Loucy (cell line): ENCODE measurements at regions not wholly inside any gene's neighbourhood (a gene's known extent, or its start where the extent isn't known, plus 50 kb on each side); places are given as distances from the start of the nearest gene placed in this dataset.

Experiments used
- H2AFZ ChIP-seq: fragments of 200-600 bp; sonication (generic); 2 replicates; pipeline ENCODE4 v1.6.0; 2016; ENCODE audit warnings: antibody characterized with exemption, mild to moderate bottlenecking, low read length, moderate library complexity
- H3F3A ChIP-seq: fragments of 200-600 bp; 2 replicates; pipeline ENCODE4 v1.6.0; 2016; ENCODE audit warnings: antibody characterized with exemption, low read depth, mild to moderate bottlenecking
- H3K27me3 ChIP-seq: fragments of 200-600 bp; sonication (generic); 2 replicates; pipeline ENCODE4 v1.6.1; 2014; ENCODE audit warnings: low read length, mild to moderate bottlenecking; ENCODE audit not compliant: insufficient read depth, poor library complexity, severe bottlenecking
- H3K36me3 ChIP-seq: fragments of 200-600 bp; sonication (generic); 2 replicates; pipeline ENCODE4 v1.6.1; 2016; ENCODE audit warnings: low read length; ENCODE audit not compliant: insufficient read depth
- H3K4me1 ChIP-seq: fragments of 200-600 bp; sonication (generic); 2 replicates; pipeline ENCODE4 v1.5.1; 2014; ENCODE audit warnings: low read length, mild to moderate bottlenecking; ENCODE audit not compliant: insufficient read depth, poor library complexity, severe bottlenecking
- H3K4me2 ChIP-seq: fragments of 200-600 bp; sonication (generic); 2 replicates; pipeline ENCODE4 v1.6.0; 2014; ENCODE audit warnings: antibody characterized with exemption, low read length, low read depth, mild to moderate bottlenecking; ENCODE audit not compliant: poor library complexity, severe bottlenecking
- H3K4me3 ChIP-seq: fragments of 200-600 bp; sonication (generic); 2 replicates; pipeline ENCODE4 v1.5.1; 2014; ENCODE audit warnings: low read length, mild to moderate bottlenecking, mixed read lengths; ENCODE audit not compliant: poor library complexity, severe bottlenecking
- H3K79me2 ChIP-seq: fragments of 200-600 bp; sonication (generic); 2 replicates; pipeline ENCODE4 v1.6.1; 2014; ENCODE audit warnings: low read length; ENCODE audit not compliant: insufficient read depth
- H3K9ac ChIP-seq: fragments of 200-600 bp; sonication (generic); 2 replicates; pipeline ENCODE4 v1.6.0; 2014; ENCODE audit warnings: mild to moderate bottlenecking, low read depth, low read length, moderate library complexity; ENCODE audit not compliant: poor library complexity, severe bottlenecking
- H3K9me2 ChIP-seq: fragments of 200-600 bp; sonication (generic); replicated peaks from 2 replicates; pipeline ENCODE4 v1.6.1; 2016; ENCODE audit warnings: low read depth, low read length, mixed read lengths
- H3K9me3 ChIP-seq: fragments of 200-600 bp; sonication (generic); 2 replicates; pipeline ENCODE4 v1.6.1; 2014; ENCODE audit warnings: mild to moderate bottlenecking, antibody characterized with exemption, low read length, low read depth; ENCODE audit not compliant: insufficient read depth
- H4K20me1 ChIP-seq: fragments of 200-600 bp; sonication (generic); 2 replicates; pipeline ENCODE4 v1.6.0; 2014; ENCODE audit warnings: antibody characterized with exemption, low read length, mild to moderate bottlenecking; ENCODE audit not compliant: insufficient read depth, poor library complexity, severe bottlenecking
- CTCF ChIP-seq: fragments of 200-600 bp; sonication (generic); conservative IDR thresholded peaks from 2 replicates; pipeline ENCODE4 v1.5.1; 2014; ENCODE audit warnings: mild to moderate bottlenecking, antibody characterized with exemption, low read length
- EZH2phosphoT487 ChIP-seq: fragments of 200-600 bp; IDR thresholded peaks from 2 replicates; pipeline ENCODE4 v1.6.1; 2018; ENCODE audit warnings: antibody characterized with exemption, mild to moderate bottlenecking, moderate library complexity, borderline replicate concordance

- Histone ChIP-seq H3K9ac (no peak overlapping the region), H3K4me3 (no peak overlapping the region), H3F3A (no peaks in the 10 kb centered on the region), H2AFZ (no peak overlapping the region), H3K79me2 (no peaks in the 10 kb centered on the region), H3K9me2 (no peaks in the 10 kb centered on the region), H3K36me3 (no peaks in the 10 kb centered on the region), H3K27me3 (no peaks in the 10 kb centered on the region), H3K4me2 (no peak overlapping the region), H3K4me1 (no peaks in the 10 kb centered on the region), H4K20me1 (no peaks in the 10 kb centered on the region), H3K9me3 (no peaks in the 10 kb centered on the region)
- TF ChIP-seq CTCF (no peak), EZH2phosphoT487 (no peak)
These were observed 298.9 kb upstream of the BMP2 start for GRCh38 chr20:6468423-6469116.

GRCh38 chr20:6467562-6467961, 299.9 kb upstream of the BMP2 start:
- Histone ChIP-seq H3F3A (no peaks in the 10 kb centered on the region), H2AFZ (no peak overlapping the region), H3K9me2 (no peaks in the 10 kb centered on the region), H3K36me3 (no peaks in the 10 kb centered on the region), H3K9ac (no peak overlapping the region), H3K9me3 (no peaks in the 10 kb centered on the region), H3K4me1 (no peaks in the 10 kb centered on the region), H3K79me2 (no peaks in the 10 kb centered on the region), H3K4me3 (no peak overlapping the region), H3K4me2 (no peak overlapping the region), H4K20me1 (no peaks in the 10 kb centered on the region), H3K27me3 (no peaks in the 10 kb centered on the region)
- TF ChIP-seq EZH2phosphoT487 = no peak
- no peak for TF ChIP-seq CTCF

DNA sequence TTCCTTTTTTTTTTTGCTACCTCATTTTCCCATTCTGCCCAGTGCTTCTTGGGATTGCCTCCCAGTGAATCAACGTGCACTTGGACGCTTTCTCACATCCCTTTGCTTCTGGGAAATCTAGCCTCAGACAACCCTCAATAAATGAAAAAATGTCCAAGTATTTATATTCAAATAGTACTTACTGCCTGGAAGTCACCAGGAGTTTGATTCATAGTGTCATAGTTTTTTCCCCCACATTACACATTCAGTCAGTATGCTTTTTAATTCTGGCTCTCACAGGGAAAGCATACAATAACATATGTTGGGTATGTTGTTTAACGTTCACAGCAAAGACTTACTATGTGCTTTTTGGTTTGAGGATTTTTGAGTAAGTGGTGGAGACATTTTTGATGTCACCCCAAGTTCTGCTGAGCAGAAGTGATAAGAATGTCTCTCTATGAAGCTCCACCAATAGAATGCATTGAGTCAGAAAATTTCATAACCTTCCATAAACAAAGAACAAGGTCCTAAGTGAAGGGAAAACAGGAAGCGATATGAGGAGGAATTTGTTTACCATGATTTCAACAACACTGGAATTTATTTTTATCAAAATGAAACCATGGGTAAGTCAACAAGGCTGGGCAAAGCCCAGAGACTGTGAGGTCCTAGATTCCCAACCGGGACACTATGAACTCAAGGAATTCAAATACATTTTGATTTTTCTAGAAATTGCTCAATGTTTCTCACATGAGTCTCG, 301.2 kb upstream of the BMP2 start:
- Histone ChIP-seq H2AFZ (no peak overlapping the region), H3K4me3 (no peak overlapping the region), H3K27me3 (no peaks in the 10 kb centered on the region), H3F3A (no peaks in the 10 kb centered on the region), H4K20me1 (no peaks in the 10 kb centered on the region), H3K36me3 (no peaks in the 10 kb centered on the region), H3K9ac (no peak overlapping the region), H3K9me2 (no peaks in the 10 kb centered on the region), H3K79me2 (no peaks in the 10 kb centered on the region), H3K9me3 (no peaks in the 10 kb centered on the region), H3K4me2 (no peak overlapping the region), H3K4me1 (no peaks in the 10 kb centered on the region)
- no peak for TF ChIP-seq CTCF
- TF ChIP-seq EZH2phosphoT487 = no peak
